Gastroesophageal sphincter (tissue), 4 donors: ENCODE measurements at regions not wholly inside any gene's neighbourhood (a gene's known extent, or its start where the extent isn't known, plus 50 kb on each side); places are given as distances from the start of the nearest gene placed in this dataset.

ENCODE experiments used
- ATAC-seq: fragments of 150-250 bp; one replicate; pipeline ENCODE4 v1.9.1; 2016; ENCODE audit warnings: mild to moderate bottlenecking, moderate library complexity
- H3K27ac ChIP-seq, 4 donors: fragments of 200-600 bp; sonication (generic) in 3 of 4; 1 replicate in 3 of 4; 2 replicates in 1 of 4; pipeline ENCODE4 v1.5.1; 2016 to 2019
- H3K27me3 ChIP-seq: fragments of 200-600 bp; sonication (generic); one replicate; pipeline ENCODE4 v1.5.1; 2019
- H3K36me3 ChIP-seq, 2 donors: fragments of 200-600 bp; sonication (generic); one replicate each; pipeline ENCODE4 v1.5.1; 2019; ENCODE audit warnings: control low read depth in 1 of 2
- H3K4me1 ChIP-seq, 3 donors: fragments of 200-600 bp; sonication (generic); 1 replicate in 2 of 3; 2 replicates in 1 of 3; pipeline ENCODE4 v1.5.1; 2016 to 2019; ENCODE audit warnings: control low read depth in 2 of 3
- H3K4me3 ChIP-seq, 2 donors: fragments of 200-600 bp; sonication (generic); one replicate each; pipeline ENCODE4 v1.5.1; 2019; ENCODE audit warnings: mild to moderate bottlenecking in 1 of 2, moderate library complexity in 1 of 2
- H3K9me3 ChIP-seq, 3 donors: fragments of 200-600 bp; sonication (generic); one replicate each; pipeline ENCODE4 v1.5.1; 2017 to 2019; ENCODE audit warnings: control low read depth in 2 of 3
- EP300 ChIP-seq: sonication (generic); formaldehyde crosslinking; IDR thresholded peaks from one replicate; pipeline ENCODE4 v1.6.1; 2017; ENCODE audit warnings: antibody characterized with exemption, mild to moderate bottlenecking
- POLR2A ChIP-seq, 2 donors: fragments of 450-650 bp; IDR thresholded peaks; one replicate each; pipeline ENCODE4 v1.6.1; 2017; ENCODE audit warnings: antibody characterized with exemption in 2 of 2, mild to moderate bottlenecking in 2 of 2, moderate library complexity in 1 of 2
- POLR2AphosphoS5 ChIP-seq: sonication (generic); formaldehyde crosslinking; IDR thresholded peaks from one replicate; pipeline ENCODE4 v1.6.1; 2017; ENCODE audit warnings: antibody characterized with exemption
- WGBS, 2 donors: methylation state at CpG; one replicate each; pipeline ENCODE4 v1.1.5; 2018; ENCODE audit warnings: low coverage in 1 of 2; 5-methylcytosine and 5-hydroxymethylcytosine counted together
- TF ChIP-seq, protein P1 (sequence below), 4 experiments: fragments of 200-600 bp in 2 of 4; fragments of 450-650 bp in 2 of 4; sonication (generic) in 1 of 4; IDR thresholded peaks; one replicate each; pipeline ENCODE4 v1.5.1; 2017 to 2019; ENCODE audit warnings: antibody characterized with exemption in 4 of 4, mild to moderate bottlenecking in 2 of 4, moderate library complexity in 2 of 4

DNA sequence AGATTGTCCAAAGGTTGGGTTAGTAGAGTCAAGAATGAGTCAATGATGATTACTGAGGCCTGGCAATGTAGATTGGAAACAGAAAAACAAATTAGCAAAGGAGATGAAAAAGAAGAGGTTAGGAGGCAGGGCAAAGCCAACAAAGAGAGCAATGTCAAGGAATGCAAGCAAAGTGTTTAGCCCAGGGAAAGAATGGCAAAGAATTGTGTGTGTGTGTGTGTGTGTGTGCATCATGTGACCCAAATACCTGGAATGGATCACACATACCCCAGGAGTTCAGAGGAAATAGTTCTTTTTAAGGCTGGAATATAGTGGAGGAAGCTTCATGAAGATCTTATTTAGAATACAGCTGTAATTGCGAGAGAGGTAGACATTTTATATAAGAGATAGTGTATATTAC, 831.7 kb upstream of the ARPP21 start:
- no peak for TF ChIP-seq EP300
- TF ChIP-seq, protein P1, sequence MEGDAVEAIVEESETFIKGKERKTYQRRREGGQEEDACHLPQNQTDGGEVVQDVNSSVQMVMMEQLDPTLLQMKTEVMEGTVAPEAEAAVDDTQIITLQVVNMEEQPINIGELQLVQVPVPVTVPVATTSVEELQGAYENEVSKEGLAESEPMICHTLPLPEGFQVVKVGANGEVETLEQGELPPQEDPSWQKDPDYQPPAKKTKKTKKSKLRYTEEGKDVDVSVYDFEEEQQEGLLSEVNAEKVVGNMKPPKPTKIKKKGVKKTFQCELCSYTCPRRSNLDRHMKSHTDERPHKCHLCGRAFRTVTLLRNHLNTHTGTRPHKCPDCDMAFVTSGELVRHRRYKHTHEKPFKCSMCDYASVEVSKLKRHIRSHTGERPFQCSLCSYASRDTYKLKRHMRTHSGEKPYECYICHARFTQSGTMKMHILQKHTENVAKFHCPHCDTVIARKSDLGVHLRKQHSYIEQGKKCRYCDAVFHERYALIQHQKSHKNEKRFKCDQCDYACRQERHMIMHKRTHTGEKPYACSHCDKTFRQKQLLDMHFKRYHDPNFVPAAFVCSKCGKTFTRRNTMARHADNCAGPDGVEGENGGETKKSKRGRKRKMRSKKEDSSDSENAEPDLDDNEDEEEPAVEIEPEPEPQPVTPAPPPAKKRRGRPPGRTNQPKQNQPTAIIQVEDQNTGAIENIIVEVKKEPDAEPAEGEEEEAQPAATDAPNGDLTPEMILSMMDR (IDR thresholded peaks at IDR 0.05), result no peak
- TF ChIP-seq POLR2A (IDR thresholded peaks at IDR 0.05), result no peak
- no peak for TF ChIP-seq POLR2AphosphoS5
- Histone ChIP-seq H3K36me3 (no peaks in the 10 kb centered on the region), H3K27me3 (no peaks in the 10 kb centered on the region), H3K27ac (no peak overlapping the region), H3K4me3 (no peak overlapping the region), H3K4me1 (no peaks in the 10 kb centered on the region), H3K9me3 (no peaks in the 10 kb centered on the region)
- no peak for ATAC-seq
- WGBS, 2 donors, result 84 to 100% methylated on average over 1 of the region's 1 CpG

DNA sequence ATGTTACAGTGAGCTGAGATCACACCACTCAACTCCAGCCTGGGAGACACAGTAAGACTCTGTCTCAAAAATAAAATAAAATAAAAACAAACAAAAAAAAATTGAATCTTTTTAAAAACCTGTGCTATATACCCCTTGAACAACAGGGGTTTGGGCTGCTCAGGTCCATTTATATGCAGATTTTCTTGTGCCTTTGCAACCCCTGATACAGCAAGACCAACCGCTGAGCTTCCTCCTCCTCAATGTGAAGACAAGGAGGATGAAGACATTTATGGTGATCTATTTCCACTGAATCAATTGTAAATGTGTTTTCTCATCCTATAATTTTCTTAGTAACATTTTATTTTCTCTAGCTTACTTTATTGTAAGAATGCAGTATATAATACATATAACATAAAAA, 831.0 kb upstream of the ARPP21 start:
- H3K27me3 ChIP-seq, result no peaks in the 10 kb centered on the region
- no peak overlapping the region for H3K4me3 ChIP-seq
- H3K4me1 ChIP-seq, result no peaks in the 10 kb centered on the region
- TF ChIP-seq, protein P1 (IDR thresholded peaks at IDR 0.05), result no peak
- TF ChIP-seq POLR2A (IDR thresholded peaks at IDR 0.05), result no peak
- no peak for TF ChIP-seq EP300
- TF ChIP-seq POLR2AphosphoS5, result no peak
- H3K27ac ChIP-seq, result no peak overlapping the region
- no peaks in the 10 kb centered on the region for H3K36me3 ChIP-seq
- no peaks in the 10 kb centered on the region for H3K9me3 ChIP-seq
- 75 to 78% methylated on average over 1 of the region's 1 CpG for WGBS, 2 donors
- no peak for ATAC-seq

DNA sequence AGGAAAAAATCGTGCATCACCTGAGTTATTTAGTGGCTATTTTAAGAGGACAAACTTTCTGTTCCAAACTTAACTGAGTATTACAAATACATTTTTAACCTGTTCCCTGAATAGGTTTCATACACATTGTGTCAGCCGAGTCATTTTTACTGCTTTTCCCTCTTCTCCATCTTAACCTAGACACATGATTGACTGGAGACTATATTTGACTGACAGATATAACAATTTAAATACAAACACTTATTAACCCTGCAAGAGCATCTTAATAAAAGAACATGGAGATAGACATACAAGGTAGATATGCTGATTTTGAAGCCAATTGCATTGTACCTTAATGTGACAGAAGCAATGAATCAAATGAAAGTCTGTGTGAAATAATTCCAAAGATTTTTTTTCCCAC, 810.5 kb upstream of the ARPP21 start:
- Histone ChIP-seq H3K27me3 (no peaks in the 10 kb centered on the region), H3K36me3 (no peaks in the 10 kb centered on the region), H3K4me3 (no peak overlapping the region), H3K4me1 (no peaks in the 10 kb centered on the region), H3K9me3 (no peaks in the 10 kb centered on the region), H3K27ac (no peak overlapping the region)
- WGBS, 2 donors, result 58 to 73% methylated on average over 2 of the region's 2 CpGs
- TF ChIP-seq, protein P1 (IDR thresholded peaks at IDR 0.05), result no peak
- TF ChIP-seq EP300, result no peak
- no peak for TF ChIP-seq POLR2AphosphoS5
- TF ChIP-seq POLR2A (IDR thresholded peaks at IDR 0.05), result no peak
- no peak for ATAC-seq

DNA sequence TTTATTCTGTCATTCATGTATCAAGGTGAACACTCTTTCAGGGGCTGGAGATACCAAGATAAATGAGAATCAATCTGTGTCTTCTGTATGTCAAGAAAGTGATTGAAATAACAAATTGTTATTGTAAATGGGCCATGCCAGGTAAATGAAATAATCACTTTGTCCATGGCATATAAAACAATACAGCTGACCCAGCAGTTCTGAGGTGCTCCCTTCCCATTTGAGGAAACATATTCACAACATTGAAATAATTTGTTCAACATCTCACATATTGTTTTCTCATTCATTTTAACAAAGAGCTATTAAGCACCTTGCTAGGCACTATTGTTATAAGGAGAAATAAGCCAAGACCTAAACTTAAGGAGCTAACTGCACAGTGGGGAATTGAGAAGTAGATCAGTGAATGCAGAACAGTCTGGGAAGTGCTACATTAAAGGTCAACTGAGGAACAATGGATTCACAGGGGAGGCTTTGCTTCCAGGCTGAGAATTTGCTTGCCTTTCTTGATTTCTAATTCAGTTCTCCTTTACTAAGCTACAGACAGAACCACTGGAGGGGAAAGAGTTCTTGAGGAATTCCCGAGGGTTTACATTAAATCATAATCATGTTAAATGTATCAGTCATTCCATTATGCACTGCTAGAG, 806.3 kb upstream of the ARPP21 start:
- Histone ChIP-seq H3K27ac (no peak overlapping the region), H3K36me3 (no peaks in the 10 kb centered on the region), H3K4me1 (no peaks in the 10 kb centered on the region), H3K9me3 (no peaks in the 10 kb centered on the region), H3K27me3 (no peaks in the 10 kb centered on the region), H3K4me3 (no peak overlapping the region)
- TF ChIP-seq POLR2A (IDR thresholded peaks at IDR 0.05), result no peak
- TF ChIP-seq, protein P1 (IDR thresholded peaks at IDR 0.05), result no peak
- TF ChIP-seq POLR2AphosphoS5, result no peak
- no peak for TF ChIP-seq EP300
- 46 to 56% methylated on average over 1 of the region's 1 CpG for WGBS, 2 donors
- no peak for ATAC-seq
